ENCODE measurements at regions not wholly inside any gene's neighbourhood (a gene's known extent, or its start where the extent isn't known, plus 50 kb on each side); places are given as distances from the start of the nearest gene placed in this dataset.

DNA sequence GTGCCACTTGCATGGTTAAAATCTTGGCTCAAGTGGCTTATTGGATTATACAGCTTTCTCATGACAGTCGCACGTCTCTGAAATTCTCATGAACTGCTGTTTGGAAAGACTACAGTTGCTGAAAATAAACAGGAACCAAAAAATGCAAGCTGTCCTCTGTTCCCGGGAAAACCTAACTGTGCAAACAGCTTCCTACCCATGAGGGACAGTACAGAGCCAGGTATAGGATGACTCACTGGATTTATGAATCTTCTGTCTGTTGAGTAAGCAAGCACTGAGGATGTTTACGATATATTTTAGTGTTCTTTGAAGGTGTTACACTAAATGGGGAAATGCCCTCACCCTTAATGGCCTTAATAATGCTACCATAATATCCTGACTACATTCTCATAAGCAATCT is 380.3 kb upstream of the TNC start:
- Mint-ChIP-seq H3K9me3 (ENCODE audit: unreplicated experiment) (no peaks in the 10 kb centered on the region), H3K4me3 (ENCODE audit: unreplicated experiment) (no peak overlapping the region), H3K4me1 (ENCODE audit: low read depth, unreplicated experiment) (peaks cover 1% of the 10 kb centered on the region), H3K27ac (ENCODE audit: unreplicated experiment) (no peak overlapping the region), H3K27me3 (ENCODE audit: unreplicated experiment) (no peaks in the 10 kb centered on the region), H3K36me3 (ENCODE audit: unreplicated experiment) (no peaks in the 10 kb centered on the region)
- TF ChIP-seq, protein P1, sequence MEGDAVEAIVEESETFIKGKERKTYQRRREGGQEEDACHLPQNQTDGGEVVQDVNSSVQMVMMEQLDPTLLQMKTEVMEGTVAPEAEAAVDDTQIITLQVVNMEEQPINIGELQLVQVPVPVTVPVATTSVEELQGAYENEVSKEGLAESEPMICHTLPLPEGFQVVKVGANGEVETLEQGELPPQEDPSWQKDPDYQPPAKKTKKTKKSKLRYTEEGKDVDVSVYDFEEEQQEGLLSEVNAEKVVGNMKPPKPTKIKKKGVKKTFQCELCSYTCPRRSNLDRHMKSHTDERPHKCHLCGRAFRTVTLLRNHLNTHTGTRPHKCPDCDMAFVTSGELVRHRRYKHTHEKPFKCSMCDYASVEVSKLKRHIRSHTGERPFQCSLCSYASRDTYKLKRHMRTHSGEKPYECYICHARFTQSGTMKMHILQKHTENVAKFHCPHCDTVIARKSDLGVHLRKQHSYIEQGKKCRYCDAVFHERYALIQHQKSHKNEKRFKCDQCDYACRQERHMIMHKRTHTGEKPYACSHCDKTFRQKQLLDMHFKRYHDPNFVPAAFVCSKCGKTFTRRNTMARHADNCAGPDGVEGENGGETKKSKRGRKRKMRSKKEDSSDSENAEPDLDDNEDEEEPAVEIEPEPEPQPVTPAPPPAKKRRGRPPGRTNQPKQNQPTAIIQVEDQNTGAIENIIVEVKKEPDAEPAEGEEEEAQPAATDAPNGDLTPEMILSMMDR (IDR thresholded peaks at IDR 0.05; ENCODE audit: partially characterized antibody, unreplicated experiment) = no peak
- DNase-seq = no peak

DNA sequence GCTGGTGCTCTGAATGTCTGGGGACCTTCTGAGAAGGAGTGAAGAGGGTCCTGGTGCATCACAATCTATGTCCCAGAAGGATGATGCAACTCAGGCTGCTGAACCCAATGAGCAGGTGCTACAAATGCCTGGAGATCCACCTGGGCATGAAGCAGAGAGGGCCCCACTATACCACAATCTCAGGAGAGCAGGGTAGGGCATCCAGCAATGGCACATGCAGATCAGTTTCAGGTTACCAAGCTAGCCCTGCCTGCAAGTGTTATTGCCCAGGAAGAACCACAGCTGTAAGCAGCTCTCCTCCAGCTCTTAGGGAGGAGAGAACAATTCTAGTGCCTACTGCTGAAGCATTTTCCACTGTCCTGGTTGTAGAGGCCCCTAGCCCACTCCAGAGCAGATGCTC is 389.2 kb upstream of the TNC start:
- Mint-ChIP-seq H3K4me1 (ENCODE audit: low read depth, unreplicated experiment) (peaks cover 3% of the 10 kb centered on the region), H3K4me3 (ENCODE audit: unreplicated experiment) (no peak overlapping the region), H3K36me3 (ENCODE audit: unreplicated experiment) (no peaks in the 10 kb centered on the region), H3K27ac (ENCODE audit: unreplicated experiment) (no peak overlapping the region), H3K9me3 (ENCODE audit: unreplicated experiment) (no peaks in the 10 kb centered on the region), H3K27me3 (ENCODE audit: unreplicated experiment) (peaks cover 2% of the 10 kb centered on the region)
- DNase-seq = no peak
- TF ChIP-seq, protein P1 (IDR thresholded peaks at IDR 0.05; ENCODE audit: partially characterized antibody, unreplicated experiment) = no peak

DNA sequence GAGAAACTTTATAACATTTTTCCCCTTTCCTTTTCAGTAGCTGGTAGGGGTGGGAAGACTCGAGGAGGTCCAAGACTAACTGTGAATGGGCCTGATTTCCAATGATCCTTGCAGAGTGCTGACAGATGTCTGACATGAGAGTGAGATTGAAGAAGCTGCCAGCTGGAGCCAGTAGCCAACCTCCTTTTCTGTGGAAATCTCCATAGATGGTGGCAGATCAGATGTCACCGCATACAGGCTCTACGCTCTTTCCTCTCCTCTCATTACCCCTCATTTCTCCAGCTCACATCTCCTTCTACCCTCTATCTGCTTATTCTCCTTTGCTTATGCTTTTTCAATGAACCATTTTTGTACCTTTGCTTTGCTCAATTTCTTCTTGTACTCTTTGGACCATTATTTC is 395.2 kb upstream of the TNC start:
- peaks cover 1% of the 10 kb centered on the region for H3K9me3 Mint-ChIP-seq (ENCODE audit: unreplicated experiment)

DNA sequence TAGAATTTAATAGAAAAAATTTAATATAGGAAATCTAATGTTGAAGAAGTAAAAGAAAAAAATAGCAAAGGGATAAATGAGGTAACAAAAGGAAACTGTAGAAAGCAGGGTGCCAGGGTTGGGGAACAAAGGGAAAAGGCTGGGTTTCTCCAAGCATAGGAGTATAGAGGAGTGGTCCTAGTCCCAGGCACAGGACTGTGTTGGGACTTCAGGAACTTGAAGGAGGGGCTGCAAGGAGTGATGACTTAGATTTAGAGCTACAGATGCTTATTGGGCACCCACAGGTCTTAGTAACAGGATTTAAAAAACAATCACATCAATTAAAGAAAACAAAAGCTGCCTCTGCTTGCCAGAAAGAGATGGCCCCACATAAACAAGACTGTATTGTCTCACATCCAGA is 396.5 kb upstream of the TNC start:
- H3K4me1 Mint-ChIP-seq (ENCODE audit: low read depth, unreplicated experiment) = peaks cover 19% of the 10 kb centered on the region
- no peak overlapping the region for H3K4me3 Mint-ChIP-seq (ENCODE audit: unreplicated experiment)
- DNase-seq = no peak
- TF ChIP-seq, protein P1 (IDR thresholded peaks at IDR 0.05; ENCODE audit: partially characterized antibody, unreplicated experiment) = no peak
- no peaks in the 10 kb centered on the region for H3K36me3 Mint-ChIP-seq (ENCODE audit: unreplicated experiment)
- no peak overlapping the region for H3K27ac Mint-ChIP-seq (ENCODE audit: unreplicated experiment)
- no peaks in the 10 kb centered on the region for H3K27me3 Mint-ChIP-seq (ENCODE audit: unreplicated experiment)
- peaks cover 1% of the 10 kb centered on the region for H3K9me3 Mint-ChIP-seq (ENCODE audit: unreplicated experiment)

More for the DNA sequence above, 395.2 kb upstream of the TNC start:
- H3K36me3 Mint-ChIP-seq (ENCODE audit: unreplicated experiment) = no peaks in the 10 kb centered on the region
- TF ChIP-seq, protein P1 (IDR thresholded peaks at IDR 0.05; ENCODE audit: partially characterized antibody, unreplicated experiment) = no peak
- peak overlapping the region; percentile 26 for H3K4me3 Mint-ChIP-seq (ENCODE audit: unreplicated experiment)
- DNase-seq = no peak
- H3K4me1 Mint-ChIP-seq (ENCODE audit: low read depth, unreplicated experiment) = peaks cover 19% of the 10 kb centered on the region
- no peaks in the 10 kb centered on the region for H3K27me3 Mint-ChIP-seq (ENCODE audit: unreplicated experiment)
- peak overlapping the region; percentile 86 for H3K27ac Mint-ChIP-seq (ENCODE audit: unreplicated experiment)

DNA sequence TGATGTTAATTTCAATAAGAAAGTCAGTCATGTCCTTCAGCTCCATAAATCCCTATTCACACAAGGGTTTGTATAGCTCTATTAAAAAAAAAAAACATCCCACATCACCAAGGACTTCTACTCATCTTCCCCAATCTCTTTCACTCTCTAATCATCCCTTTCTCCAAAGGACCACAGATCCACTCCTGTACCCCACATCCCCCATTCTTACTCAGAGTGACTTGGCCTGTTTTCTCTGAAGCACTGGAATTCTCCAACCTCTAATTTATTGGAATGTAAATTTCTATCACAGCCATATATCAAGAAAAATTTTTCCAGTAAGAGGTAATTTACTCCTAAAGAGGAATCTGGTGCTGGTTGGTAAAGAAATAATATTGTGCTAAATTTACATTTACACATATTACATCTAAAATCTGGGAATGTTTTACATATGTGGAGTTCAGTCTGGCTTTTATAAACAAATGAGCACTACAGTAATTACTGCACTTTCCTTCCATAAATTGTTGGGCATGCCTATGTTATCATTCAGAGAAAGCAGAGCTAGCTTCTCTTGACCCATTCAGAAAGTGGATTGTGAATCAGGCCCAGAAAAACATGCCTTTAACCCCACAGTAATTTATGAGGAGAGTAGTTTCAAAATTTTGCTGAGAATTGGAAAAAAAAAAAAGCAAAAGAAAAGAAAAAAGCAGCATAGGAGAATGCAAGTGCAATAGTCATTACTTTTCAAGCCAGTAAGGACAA is 399.5 kb upstream of the TNC start:
- H3K9me3 Mint-ChIP-seq (ENCODE audit: unreplicated experiment) = peaks cover 1% of the 10 kb centered on the region
- TF ChIP-seq, protein P1 (IDR thresholded peaks at IDR 0.05; ENCODE audit: partially characterized antibody, unreplicated experiment) = no peak
- no peak for DNase-seq

More for the DNA sequence above, 399.5 kb upstream of the TNC start:
- Mint-ChIP-seq H3K27me3 (ENCODE audit: unreplicated experiment) (no peaks in the 10 kb centered on the region), H3K4me3 (ENCODE audit: unreplicated experiment) (no peak overlapping the region), H3K36me3 (ENCODE audit: unreplicated experiment) (no peaks in the 10 kb centered on the region), H3K27ac (ENCODE audit: unreplicated experiment) (no peak overlapping the region), H3K4me1 (ENCODE audit: low read depth, unreplicated experiment) (peaks cover 18% of the 10 kb centered on the region)

Data from glutamatergic neuron (in vitro differentiated cells).